Body of pancreas (tissue), 4 donors: ENCODE measurements at regions not wholly inside any gene's neighbourhood (a gene's known extent, or its start where the extent isn't known, plus 50 kb on each side); places are given as distances from the start of the nearest gene placed in this dataset.

Source experiments
- ATAC-seq: fragments of 150-250 bp; one replicate; pipeline ENCODE4 v1.9.1; 2016
- DNase-seq, 4 donors: peaks; one replicate each; pipeline ENCODE4 v3.0.0-alpha.2; 2019
- H3K27ac ChIP-seq, 4 donors: fragments of 200-600 bp; sonication (generic); 1 replicate in 3 of 4; 2 replicates in 1 of 4; pipeline versions ENCODE4 v1.5.1 to v1.6.1; 2016 to 2019; ENCODE audit warnings: mild to moderate bottlenecking in 1 of 4, mixed read lengths in 1 of 4, moderate library complexity in 1 of 4
- H3K27me3 ChIP-seq, 2 donors: fragments of 200-600 bp; sonication (generic); one replicate each; pipeline ENCODE4 v1.6.0; 2016; ENCODE audit warnings: mild to moderate bottlenecking in 1 of 2
- H3K36me3 ChIP-seq, 2 donors: fragments of 200-600 bp; sonication (generic); replicated peaks in 1 of 2; 2 replicates each; pipeline ENCODE4 v1.5.1; 2016; ENCODE audit warnings: low read depth in 2 of 2; ENCODE audit not compliant: insufficient read depth in 1 of 2
- H3K4me1 ChIP-seq: fragments of 200-600 bp; sonication (generic); one replicate; pipeline ENCODE4 v1.6.0; 2016
- H3K4me3 ChIP-seq, 2 donors: fragments of 200-600 bp; sonication (generic); 1 replicate in 1 of 2; 2 replicates in 1 of 2; pipeline ENCODE4 v1.5.1; 2016 to 2019
- H3K9me3 ChIP-seq, 3 donors: fragments of 200-600 bp; sonication (generic); 1 replicate in 2 of 3; 2 replicates in 1 of 3; pipeline ENCODE4 v1.5.1; 2016
- POLR2A ChIP-seq, 3 donors: fragments of 450-650 bp; IDR thresholded peaks; one replicate each; pipeline ENCODE4 v1.6.1; 2016; ENCODE audit warnings: antibody characterized with exemption in 3 of 3, mild to moderate bottlenecking in 2 of 3
- WGBS, 2 donors: methylation state at CpG; one replicate each; pipeline ENCODE4 v1.1.5; 2017; 5-methylcytosine and 5-hydroxymethylcytosine counted together
- intact Hi-C: fragments of 100-400 bp; cut with DNase I; formaldehyde crosslinking; loops from one replicate; pipeline ENCODE4 v1.15.1; 2023
- TF ChIP-seq, protein P1 (sequence below), 7 experiments: fragments of 450-650 bp in 4 of 7; fragments of 200-600 bp in 3 of 7; sonication (generic) in 3 of 7; IDR thresholded peaks; one replicate each; pipeline ENCODE4 v1.5.1; 2016 to 2019; ENCODE audit warnings: antibody characterized with exemption in 7 of 7

- WGBS, 2 donors, result 36 to 37% methylated on average over 9 of the region's 9 CpGs
- DNase-seq (peak; percentile 22 to 63 (median 46)), ATAC-seq (peak; percentile 52)
- Histone ChIP-seq H3K4me1 (no peaks in the 10 kb centered on the region), H3K27me3 (no peaks in the 10 kb centered on the region), H3K27ac (no peak overlapping the region), H3K9me3 (no peaks in the 10 kb centered on the region), H3K36me3 (no peaks in the 10 kb centered on the region), H3K4me3 (no peak overlapping the region)
- intact Hi-C loops, result no loop called here
- TF ChIP-seq, protein P1, sequence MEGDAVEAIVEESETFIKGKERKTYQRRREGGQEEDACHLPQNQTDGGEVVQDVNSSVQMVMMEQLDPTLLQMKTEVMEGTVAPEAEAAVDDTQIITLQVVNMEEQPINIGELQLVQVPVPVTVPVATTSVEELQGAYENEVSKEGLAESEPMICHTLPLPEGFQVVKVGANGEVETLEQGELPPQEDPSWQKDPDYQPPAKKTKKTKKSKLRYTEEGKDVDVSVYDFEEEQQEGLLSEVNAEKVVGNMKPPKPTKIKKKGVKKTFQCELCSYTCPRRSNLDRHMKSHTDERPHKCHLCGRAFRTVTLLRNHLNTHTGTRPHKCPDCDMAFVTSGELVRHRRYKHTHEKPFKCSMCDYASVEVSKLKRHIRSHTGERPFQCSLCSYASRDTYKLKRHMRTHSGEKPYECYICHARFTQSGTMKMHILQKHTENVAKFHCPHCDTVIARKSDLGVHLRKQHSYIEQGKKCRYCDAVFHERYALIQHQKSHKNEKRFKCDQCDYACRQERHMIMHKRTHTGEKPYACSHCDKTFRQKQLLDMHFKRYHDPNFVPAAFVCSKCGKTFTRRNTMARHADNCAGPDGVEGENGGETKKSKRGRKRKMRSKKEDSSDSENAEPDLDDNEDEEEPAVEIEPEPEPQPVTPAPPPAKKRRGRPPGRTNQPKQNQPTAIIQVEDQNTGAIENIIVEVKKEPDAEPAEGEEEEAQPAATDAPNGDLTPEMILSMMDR (IDR thresholded peaks at IDR 0.05), result peak in 6 of 7 experiments; percentile 13 to 52 (median 34)
- no peak for TF ChIP-seq POLR2A (IDR thresholded peaks at IDR 0.05)
Measured at GRCh38 chr18:77478646-77479442, 229.2 kb downstream of the GALR1 start.

DNA sequence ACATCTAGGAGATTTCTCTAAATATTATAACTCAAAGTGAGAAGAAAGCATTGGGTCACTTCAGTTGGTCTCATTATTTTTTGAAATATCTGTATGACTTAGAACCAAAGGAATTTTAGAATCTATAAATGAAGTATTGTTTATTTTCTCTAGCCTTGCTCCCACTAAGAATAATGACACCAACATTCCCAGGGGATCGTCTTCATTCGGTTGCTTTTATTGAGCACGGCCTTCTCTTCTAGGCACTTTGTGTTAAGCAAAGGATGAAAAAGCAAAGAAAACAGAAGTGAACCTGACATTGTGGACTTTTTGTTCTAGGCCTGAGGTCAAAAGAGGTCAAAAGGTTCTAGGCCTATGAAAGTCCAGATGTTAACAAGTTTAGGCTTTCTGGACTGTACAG, 231.9 kb downstream of the GALR1 start:
- WGBS, 2 donors, result 72 to 83% methylated on average over 3 of the region's 3 CpGs
- H3K36me3 ChIP-seq, result no peaks in the 10 kb centered on the region
- H3K27me3 ChIP-seq, result no peaks in the 10 kb centered on the region
- intact Hi-C loops, result no loop called here
- TF ChIP-seq, protein P1 (IDR thresholded peaks at IDR 0.05), result no peak
- no peak for TF ChIP-seq POLR2A (IDR thresholded peaks at IDR 0.05)
- no peak overlapping the region for H3K4me3 ChIP-seq
- H3K4me1 ChIP-seq, result no peaks in the 10 kb centered on the region
- ATAC-seq (no peak), DNase-seq (no peak)
- no peak overlapping the region for H3K27ac ChIP-seq
- H3K9me3 ChIP-seq, result no peaks in the 10 kb centered on the region

GRCh38 chr18:77482190-77483085, 232.8 kb downstream of the GALR1 start:
- no peaks in the 10 kb centered on the region for H3K27me3 ChIP-seq
- intact Hi-C loops, result no loop called here
- ATAC-seq (no peak), DNase-seq (no peak)
- H3K4me1 ChIP-seq, result no peaks in the 10 kb centered on the region
- WGBS, 2 donors, result 39 to 51% methylated on average over 10 of the region's 10 CpGs
- H3K27ac ChIP-seq, result no peak overlapping the region
- no peaks in the 10 kb centered on the region for H3K36me3 ChIP-seq
- no peaks in the 10 kb centered on the region for H3K9me3 ChIP-seq
- no peak overlapping the region for H3K4me3 ChIP-seq
- TF ChIP-seq, protein P1 (IDR thresholded peaks at IDR 0.05), result no peak
- no peak for TF ChIP-seq POLR2A (IDR thresholded peaks at IDR 0.05)

GRCh38 chr18:77486985-77487384, 237.3 kb downstream of the GALR1 start:
- ATAC-seq, result no peak
- WGBS, 2 donors, result 59 to 63% methylated on average over 3 of the region's 3 CpGs

More at GRCh38 chr18:77486985-77487384, 237.3 kb downstream of the GALR1 start:
- Histone ChIP-seq H3K4me3 (no peak overlapping the region), H3K27ac (no peak overlapping the region), H3K9me3 (no peaks in the 10 kb centered on the region), H3K27me3 (no peaks in the 10 kb centered on the region), H3K4me1 (peaks cover 3% of the 10 kb centered on the region), H3K36me3 (no peaks in the 10 kb centered on the region)
- no peak for TF ChIP-seq POLR2A (IDR thresholded peaks at IDR 0.05)
- TF ChIP-seq, protein P1 (IDR thresholded peaks at IDR 0.05), result no peak
- no peak for DNase-seq
- intact Hi-C loops, result no loop called here
